Ishikawa (cell line): ENCODE measurements at regions not wholly inside any gene's neighbourhood (a gene's known extent, or its start where the extent isn't known, plus 50 kb on each side); places are given as distances from the start of the nearest gene placed in this dataset.

Experiments used
- CEBPB ChIP-seq: IDR thresholded peaks from 2 replicates; pipeline ENCODE4 v1.6.1; 2012
- CREB1 ChIP-seq: IDR thresholded peaks from 2 replicates; pipeline ENCODE4 v1.6.1; 2012; ENCODE audit warnings: low read depth
- EGR1 ChIP-seq: IDR thresholded peaks from 2 replicates; pipeline ENCODE4 v1.6.1; 2012
- EP300 ChIP-seq: IDR thresholded peaks from 2 replicates; pipeline ENCODE4 v1.6.1; 2012; ENCODE audit warnings: borderline replicate concordance
- FOXM1 ChIP-seq: IDR thresholded peaks from 2 replicates; pipeline ENCODE4 v1.6.1; 2012; ENCODE audit warnings: low read depth, borderline replicate concordance
- MAX ChIP-seq: IDR thresholded peaks from 2 replicates; pipeline ENCODE4 v1.6.1; 2012
- NFIC ChIP-seq: IDR thresholded peaks from 2 replicates; pipeline ENCODE4 v1.6.1; 2012
- RAD21 ChIP-seq: IDR thresholded peaks from 2 replicates; pipeline ENCODE4 v1.6.1; 2012; ENCODE audit warnings: low read depth
- REST ChIP-seq: IDR thresholded peaks from 2 replicates; pipeline ENCODE4 v1.6.1; 2012; ENCODE audit warnings: low read depth, mild to moderate bottlenecking
- TAF1 ChIP-seq: IDR thresholded peaks from 2 replicates; pipeline ENCODE4 v1.6.1; 2012; ENCODE audit warnings: low read depth, mild to moderate bottlenecking
- TCF12 ChIP-seq: IDR thresholded peaks from 2 replicates; pipeline ENCODE4 v1.6.1; 2012; ENCODE audit warnings: low read depth
- TEAD4 ChIP-seq: IDR thresholded peaks from 2 replicates; pipeline ENCODE4 v1.6.1; 2012
- YY1 ChIP-seq: IDR thresholded peaks from 2 replicates; pipeline ENCODE4 v1.6.1; 2012; ENCODE audit warnings: low read depth
- ZBTB7A ChIP-seq: IDR thresholded peaks from 2 replicates; pipeline ENCODE4 v1.6.1; 2012; ENCODE audit warnings: low read depth
- TF ChIP-seq, protein P1 (sequence below): IDR thresholded peaks from 2 replicates; pipeline ENCODE4 v1.6.1; 2012

GRCh38 chr12:92614001-92614400 lies 88.8 kb upstream of the PLEKHG7 start:
- TF ChIP-seq FOXM1, result no peak
- no peak for TF ChIP-seq MAX
- no peak for TF ChIP-seq REST
- no peak for TF ChIP-seq CEBPB
- no peak for TF ChIP-seq RAD21
- no peak for TF ChIP-seq TEAD4
- TF ChIP-seq TCF12, result no peak
- TF ChIP-seq EP300, result no peak
- TF ChIP-seq ZBTB7A, result no peak
- no peak for TF ChIP-seq EGR1
- no peak for TF ChIP-seq YY1
- no peak for TF ChIP-seq TAF1
- TF ChIP-seq, protein P1, sequence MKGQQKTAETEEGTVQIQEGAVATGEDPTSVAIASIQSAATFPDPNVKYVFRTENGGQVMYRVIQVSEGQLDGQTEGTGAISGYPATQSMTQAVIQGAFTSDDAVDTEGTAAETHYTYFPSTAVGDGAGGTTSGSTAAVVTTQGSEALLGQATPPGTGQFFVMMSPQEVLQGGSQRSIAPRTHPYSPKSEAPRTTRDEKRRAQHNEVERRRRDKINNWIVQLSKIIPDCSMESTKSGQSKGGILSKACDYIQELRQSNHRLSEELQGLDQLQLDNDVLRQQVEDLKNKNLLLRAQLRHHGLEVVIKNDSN, result no peak
- TF ChIP-seq NFIC, result no peak
- TF ChIP-seq CREB1, result no peak

- TF ChIP-seq CEBPB (no peak), REST (no peak), TCF12 (no peak), EGR1 (no peak), EP300 (no peak), TEAD4 (no peak)
Measured at GRCh38 chr12:92612611-92613010, 90.2 kb upstream of the PLEKHG7 start.

- TF ChIP-seq ZBTB7A, result no peak
- TF ChIP-seq TAF1, result no peak
- no peak for TF ChIP-seq TEAD4
- TF ChIP-seq EP300, result no peak
- peak; percentile 35; the same call in 1 of the 2 replicates for TF ChIP-seq RAD21
Measured at GRCh38 chr12:92608151-92609091, 94.4 kb upstream of the PLEKHG7 start.

GRCh38 chr12:92606956-92607355 lies 95.8 kb upstream of the PLEKHG7 start:
- TF ChIP-seq, protein P1, result no peak
- no peak for TF ChIP-seq CEBPB
- TF ChIP-seq RAD21, result no peak
- TF ChIP-seq TEAD4, result no peak
- TF ChIP-seq NFIC, result no peak
- TF ChIP-seq TAF1, result no peak
- TF ChIP-seq EGR1, result no peak
- no peak for TF ChIP-seq FOXM1
- TF ChIP-seq ZBTB7A, result no peak
- TF ChIP-seq MAX, result no peak
- no peak for TF ChIP-seq EP300
- no peak for TF ChIP-seq CREB1

GRCh38 chr12:92605621-92606170 lies 97.1 kb upstream of the PLEKHG7 start:
- no peak for TF ChIP-seq TCF12
- no peak for TF ChIP-seq YY1
- TF ChIP-seq CEBPB, result no peak
- TF ChIP-seq TAF1, result no peak
- no peak for TF ChIP-seq EP300
- no peak for TF ChIP-seq TEAD4
- TF ChIP-seq ZBTB7A, result no peak
- no peak for TF ChIP-seq CREB1
- TF ChIP-seq, protein P1, result no peak
- TF ChIP-seq RAD21, result no peak
- no peak for TF ChIP-seq EGR1
- TF ChIP-seq MAX, result no peak
- no peak for TF ChIP-seq NFIC
- TF ChIP-seq REST, result no peak
- TF ChIP-seq FOXM1, result no peak
